Activated CD4-positive, alpha-beta T cell treated with anti-CD3 and anti-CD28 coated beads for 24 hours (primary cell): ENCODE measurements at regions not wholly inside any gene's neighbourhood (a gene's known extent, or its start where the extent isn't known, plus 50 kb on each side); places are given as distances from the start of the nearest gene placed in this dataset.
"Not testable (repeated sequence)": the region's sequence is repeated elsewhere in the genome, so short reads cannot be mapped to it uniquely, and the experiment has no call there.

Source experiments
- DNase-seq, 2 donors: peaks; one replicate each; pipeline ENCODE4 v3.0.0-alpha.2; 2020; ENCODE audit warnings: low read depth in 2 of 2

GRCh38 chr1:9441451-9442133 is 97.7 kb upstream of the SLC25A33 start:
- no peak for DNase-seq

- DNase-seq: no peak
Observed at GRCh38 chr1:9442278-9442846, 96.9 kb upstream of the SLC25A33 start.

GRCh38 chr1:9442986-9443385 is 96.3 kb upstream of the SLC25A33 start:
- DNase-seq: no peak

GRCh38 chr1:9443913-9444445 is 95.3 kb upstream of the SLC25A33 start:
- no peak for DNase-seq

- no peak for DNase-seq
Observed at GRCh38 chr1:9444532-9444931, 94.7 kb upstream of the SLC25A33 start.

GRCh38 chr1:9445081-9445480 is 94.2 kb upstream of the SLC25A33 start:
- not testable (repeated sequence) for DNase-seq

GRCh38 chr1:9447215-9447960 is 91.9 kb upstream of the SLC25A33 start:
- no peak for DNase-seq

GRCh38 chr1:9448132-9449109 is 90.8 kb upstream of the SLC25A33 start:
- DNase-seq: no peak

GRCh38 chr1:9449110-9449627 is 90.1 kb upstream of the SLC25A33 start:
- DNase-seq: no peak

- no peak for DNase-seq
Observed at GRCh38 chr1:9449976-9450696, 89.1 kb upstream of the SLC25A33 start.

- DNase-seq: no peak
Observed at GRCh38 chr1:9451081-9451480, 88.2 kb upstream of the SLC25A33 start.

GRCh38 chr1:9452516-9453140 is 86.6 kb upstream of the SLC25A33 start:
- no peak for DNase-seq

GRCh38 chr1:9453375-9453774 is 85.9 kb upstream of the SLC25A33 start:
- DNase-seq: no peak

- no peak for DNase-seq
Observed at GRCh38 chr1:9453779-9454418, 85.4 kb upstream of the SLC25A33 start.

GRCh38 chr1:9454494-9455066 is 84.7 kb upstream of the SLC25A33 start:
- DNase-seq: no peak

GRCh38 chr1:9455487-9456234 is 83.6 kb upstream of the SLC25A33 start:
- DNase-seq: peak; percentile 54 to 55

- no peak for DNase-seq
Observed at GRCh38 chr1:9456833-9457232, 82.4 kb upstream of the SLC25A33 start.

- DNase-seq: no peak
Observed at GRCh38 chr1:9459816-9460407, 79.4 kb upstream of the SLC25A33 start.
